GM12875 (cell line): ENCODE measurements at regions not wholly inside any gene's neighbourhood (a gene's known extent, or its start where the extent isn't known, plus 50 kb on each side); places are given as distances from the start of the nearest gene placed in this dataset.

Source experiments
- H3K4me3 ChIP-seq: one replicate; pipeline ENCODE4 v1.5.1; 2011; ENCODE audit warnings: low read depth, low read length, control low read depth
- CTCF ChIP-seq: IDR thresholded peaks from 2 replicates; pipeline ENCODE4 v1.5.1; 2011; ENCODE audit warnings: low read depth, mild to moderate bottlenecking, control low read depth, inconsistent platforms, low read length, moderate library complexity, borderline replicate concordance; ENCODE audit not compliant: insufficient read depth

- no peak for TF ChIP-seq CTCF
- H3K4me3 ChIP-seq, result no peak overlapping the region
These were observed 130.8 kb downstream of the SAMD5 start for GRCh38 chr6:147639279-147639678.

- H3K4me3 ChIP-seq, result no peak overlapping the region
- no peak for TF ChIP-seq CTCF
These were observed 132.1 kb downstream of the SAMD5 start for GRCh38 chr6:147640606-147641005.

GRCh38 chr6:147641511-147641910, 133.0 kb downstream of the SAMD5 start:
- no peak for TF ChIP-seq CTCF
- H3K4me3 ChIP-seq, result no peak overlapping the region

GRCh38 chr6:147642458-147642857, 134.0 kb downstream of the SAMD5 start:
- no peak overlapping the region for H3K4me3 ChIP-seq
- TF ChIP-seq CTCF, result no peak

GRCh38 chr6:147643341-147644200, 135.1 kb downstream of the SAMD5 start:
- no peak for TF ChIP-seq CTCF
- H3K4me3 ChIP-seq, result no peak overlapping the region

GRCh38 chr6:147648916-147649315, 140.4 kb downstream of the SAMD5 start:
- no peak overlapping the region for H3K4me3 ChIP-seq
- TF ChIP-seq CTCF, result no peak

GRCh38 chr6:147651249-147652063, 143.0 kb downstream of the SAMD5 start:
- TF ChIP-seq CTCF, result no peak

More at GRCh38 chr6:147651249-147652063, 143.0 kb downstream of the SAMD5 start:
- H3K4me3 ChIP-seq, result no peak overlapping the region
